HG02970 (cell line): ENCODE measurements at regions not wholly inside any gene's neighbourhood (a gene's known extent, or its start where the extent isn't known, plus 50 kb on each side); places are given as distances from the start of the nearest gene placed in this dataset.
"Not testable (repeated sequence)": the region's sequence is repeated elsewhere in the genome, so short reads cannot be mapped to it uniquely, and the experiment has no call there.

ENCODE experiments used
- ATAC-seq: cut with Tn5 transposase; IDR thresholded peaks from one replicate; pipeline ENCODE4 v1.9.1; 2021; ENCODE audit warnings: mild to moderate bottlenecking, moderate library complexity, moderate number of reproducible peaks; ENCODE audit not compliant: unreplicated experiment, low FRiP score

GRCh38 chr5:162916368-162916767 is 521.0 kb upstream of the CCNG1 start:
- no peak for ATAC-seq

GRCh38 chr5:162929104-162929503 is 508.3 kb upstream of the CCNG1 start:
- no peak for ATAC-seq

- ATAC-seq: no peak
These were observed 505.9 kb upstream of the CCNG1 start for GRCh38 chr5:162931501-162931900.

- ATAC-seq: no peak
These were observed 497.4 kb upstream of the CCNG1 start for GRCh38 chr5:162939991-162940390.

- ATAC-seq: no peak
These were observed 488.7 kb upstream of the CCNG1 start for GRCh38 chr5:162948677-162949076.

GRCh38 chr5:162956570-162956969 is 480.8 kb upstream of the CCNG1 start:
- ATAC-seq: no peak

- not testable (repeated sequence) for ATAC-seq
These were observed 473.3 kb upstream of the CCNG1 start for GRCh38 chr5:162964144-162964543.

GRCh38 chr5:162990063-162990462 is 447.3 kb upstream of the CCNG1 start:
- ATAC-seq: no peak

GRCh38 chr5:162990856-162991497 is 446.4 kb upstream of the CCNG1 start:
- ATAC-seq: peak; percentile 90

GRCh38 chr5:162995568-162995967 is 441.8 kb upstream of the CCNG1 start:
- ATAC-seq: no peak

GRCh38 chr5:162996053-162996452 is 441.3 kb upstream of the CCNG1 start:
- ATAC-seq: no peak

- no peak for ATAC-seq
These were observed 431.4 kb upstream of the CCNG1 start for GRCh38 chr5:163005949-163006348.

GRCh38 chr5:163022582-163023128 is 414.7 kb upstream of the CCNG1 start:
- ATAC-seq: no peak

- no peak for ATAC-seq
These were observed 413.5 kb upstream of the CCNG1 start for GRCh38 chr5:163023846-163024245.

- ATAC-seq: no peak
These were observed 412.5 kb upstream of the CCNG1 start for GRCh38 chr5:163024936-163025335.

- ATAC-seq: no peak
These were observed 403.7 kb upstream of the CCNG1 start for GRCh38 chr5:163033656-163034055.

- ATAC-seq: no peak
These were observed 396.1 kb upstream of the CCNG1 start for GRCh38 chr5:163041254-163041653.

GRCh38 chr5:163079618-163080017 is 357.8 kb upstream of the CCNG1 start:
- no peak for ATAC-seq

- ATAC-seq: no peak
These were observed 348.2 kb upstream of the CCNG1 start for GRCh38 chr5:163089230-163089629.

GRCh38 chr5:163089926-163090325 is 347.5 kb upstream of the CCNG1 start:
- ATAC-seq: no peak

- peak; percentile 69 for ATAC-seq
These were observed 342.8 kb upstream of the CCNG1 start for GRCh38 chr5:163094492-163095180.

GRCh38 chr5:163104464-163104863 is 332.9 kb upstream of the CCNG1 start:
- ATAC-seq: no peak
